GM12874 (cell line): ENCODE measurements at regions not wholly inside any gene's neighbourhood (a gene's known extent, or its start where the extent isn't known, plus 50 kb on each side); places are given as distances from the start of the nearest gene placed in this dataset.

Experiments used
- TF ChIP-seq, protein P1 (sequence below): IDR thresholded peaks from 2 replicates; pipeline ENCODE4 v1.5.1; 2011; ENCODE audit warnings: low read depth, mild to moderate bottlenecking, control low read depth, low read length, moderate library complexity; ENCODE audit not compliant: insufficient read depth

DNA sequence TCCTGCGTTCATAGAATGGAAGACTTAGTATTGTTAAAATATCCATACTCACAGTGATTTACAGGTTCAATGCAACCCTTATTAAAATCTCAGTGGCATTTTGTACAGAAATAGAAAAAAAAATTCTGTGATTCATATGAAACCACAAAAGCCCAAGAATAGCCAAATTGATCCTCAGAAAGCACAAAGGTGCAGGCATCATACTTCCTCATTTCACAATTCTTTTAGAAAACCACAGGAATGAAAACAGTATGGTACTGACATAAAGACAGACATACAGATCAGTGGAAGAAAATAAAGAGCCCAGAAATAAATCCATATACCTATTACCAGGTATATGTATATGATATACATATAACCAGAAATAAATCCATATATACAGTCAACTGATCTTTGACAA is 86.8 kb upstream of the MEGF10 start:
- TF ChIP-seq, protein P1, sequence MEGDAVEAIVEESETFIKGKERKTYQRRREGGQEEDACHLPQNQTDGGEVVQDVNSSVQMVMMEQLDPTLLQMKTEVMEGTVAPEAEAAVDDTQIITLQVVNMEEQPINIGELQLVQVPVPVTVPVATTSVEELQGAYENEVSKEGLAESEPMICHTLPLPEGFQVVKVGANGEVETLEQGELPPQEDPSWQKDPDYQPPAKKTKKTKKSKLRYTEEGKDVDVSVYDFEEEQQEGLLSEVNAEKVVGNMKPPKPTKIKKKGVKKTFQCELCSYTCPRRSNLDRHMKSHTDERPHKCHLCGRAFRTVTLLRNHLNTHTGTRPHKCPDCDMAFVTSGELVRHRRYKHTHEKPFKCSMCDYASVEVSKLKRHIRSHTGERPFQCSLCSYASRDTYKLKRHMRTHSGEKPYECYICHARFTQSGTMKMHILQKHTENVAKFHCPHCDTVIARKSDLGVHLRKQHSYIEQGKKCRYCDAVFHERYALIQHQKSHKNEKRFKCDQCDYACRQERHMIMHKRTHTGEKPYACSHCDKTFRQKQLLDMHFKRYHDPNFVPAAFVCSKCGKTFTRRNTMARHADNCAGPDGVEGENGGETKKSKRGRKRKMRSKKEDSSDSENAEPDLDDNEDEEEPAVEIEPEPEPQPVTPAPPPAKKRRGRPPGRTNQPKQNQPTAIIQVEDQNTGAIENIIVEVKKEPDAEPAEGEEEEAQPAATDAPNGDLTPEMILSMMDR: no peak

DNA sequence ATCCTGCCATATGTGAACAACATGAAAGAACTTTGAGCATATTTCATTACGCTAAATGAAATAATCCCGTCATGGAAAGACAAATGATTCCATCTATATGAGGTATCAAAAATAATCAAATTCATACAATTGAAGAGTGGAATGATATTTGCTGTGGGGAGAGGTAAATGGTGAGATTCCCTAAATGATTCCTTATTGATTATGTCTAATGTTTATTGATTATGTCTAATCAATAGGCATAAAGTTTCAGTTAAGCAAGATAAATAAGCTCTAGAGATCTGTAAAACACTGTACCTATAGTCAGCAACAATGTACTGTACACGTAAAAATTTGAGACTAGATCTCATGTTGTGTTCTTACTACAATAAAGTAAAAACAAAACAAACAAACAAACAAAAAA is 85.4 kb upstream of the MEGF10 start:
- TF ChIP-seq, protein P1: no peak

DNA sequence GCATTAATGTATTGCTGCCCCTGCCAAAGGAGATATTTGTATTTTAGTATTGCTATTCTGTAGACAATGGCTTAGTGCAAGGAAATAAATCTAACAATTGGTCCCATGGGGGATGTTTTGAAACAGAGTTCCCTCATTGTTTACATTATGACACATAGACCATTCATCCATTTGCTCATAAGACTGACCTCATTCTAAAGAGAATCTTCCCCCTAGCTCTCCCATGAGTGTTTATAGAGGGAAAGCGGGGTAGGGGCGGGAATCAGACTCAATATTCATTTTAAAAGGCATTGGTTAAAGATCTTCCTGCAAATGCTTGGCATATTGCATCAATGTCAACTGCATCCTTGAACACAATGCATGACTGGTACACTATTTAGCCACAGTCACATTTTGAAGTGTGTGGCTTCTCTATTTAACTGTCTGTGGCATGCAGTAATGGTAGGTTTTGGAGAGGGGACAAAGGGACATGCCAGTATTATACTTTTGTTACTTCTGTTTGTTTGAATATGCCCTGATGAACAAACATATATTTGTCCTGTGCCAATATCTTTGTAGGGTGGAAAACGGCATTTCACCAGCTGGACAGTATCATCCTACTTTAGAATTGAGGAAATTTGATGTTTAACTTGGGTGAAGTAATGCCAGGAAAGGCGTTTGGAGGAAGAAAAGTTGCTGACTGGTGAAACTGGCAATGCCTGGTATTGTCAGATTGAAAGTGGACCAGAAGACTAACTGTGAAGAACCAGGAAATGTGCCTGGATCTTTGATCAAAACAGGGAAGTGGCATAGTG is 84.1 kb upstream of the MEGF10 start:
- TF ChIP-seq, protein P1: no peak

DNA sequence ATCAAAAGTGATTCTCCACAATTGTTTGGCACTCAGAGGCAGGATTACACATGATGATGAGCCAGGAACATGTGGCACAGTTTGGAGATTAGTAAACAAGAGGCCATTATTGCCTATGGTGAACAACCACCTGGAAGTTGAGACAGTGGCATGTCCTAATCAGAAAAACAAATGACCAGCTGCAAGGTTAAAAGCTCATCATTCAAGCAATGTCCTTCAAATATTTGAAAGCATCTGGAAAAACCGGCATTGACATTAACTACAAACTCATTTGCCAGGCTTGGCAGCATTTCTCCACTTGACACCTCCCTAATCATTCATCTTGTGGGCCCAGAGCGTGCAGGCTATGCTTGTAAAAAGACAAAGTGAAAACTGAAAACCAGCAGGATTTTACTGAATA is 80.6 kb upstream of the MEGF10 start:
- TF ChIP-seq, protein P1: no peak

DNA sequence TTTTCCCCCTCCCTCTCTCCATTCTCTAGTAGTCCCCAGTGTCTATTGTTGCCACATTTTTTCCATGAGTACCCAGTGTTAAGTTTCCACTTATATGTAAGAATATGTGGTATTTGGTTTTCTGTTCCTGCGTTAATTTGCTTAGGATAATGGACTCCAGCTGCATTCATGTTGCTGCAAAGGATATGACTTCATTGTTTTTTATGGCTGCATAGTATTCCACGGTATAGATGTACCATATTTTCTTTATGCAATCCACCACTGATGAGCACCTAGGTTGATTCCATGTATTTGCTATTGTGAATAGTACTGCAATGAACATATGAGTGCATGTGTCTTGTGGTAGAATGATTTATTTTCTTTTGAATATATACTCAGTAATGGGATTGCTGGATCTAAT is 77.4 kb upstream of the MEGF10 start:
- TF ChIP-seq, protein P1: no peak

DNA sequence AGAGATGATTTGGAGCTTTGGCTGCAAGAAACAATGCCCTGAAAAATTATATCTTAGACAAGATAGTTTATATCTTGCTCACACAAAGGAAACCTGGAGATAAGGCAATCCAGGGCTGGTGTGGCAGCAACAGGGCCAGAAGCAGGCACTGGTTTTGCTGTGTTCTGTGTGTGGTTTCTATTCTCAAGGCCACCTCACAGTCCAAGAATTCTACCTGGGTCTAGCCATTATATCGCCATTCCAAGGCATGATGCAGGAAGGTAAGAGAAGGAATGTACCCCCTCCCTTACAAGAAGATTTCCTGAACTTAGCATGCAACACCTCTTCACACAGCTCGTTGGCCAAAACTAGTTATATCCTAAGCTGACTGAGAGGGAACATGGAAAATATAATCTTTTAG is 74.5 kb upstream of the MEGF10 start:
- TF ChIP-seq, protein P1: no peak

DNA sequence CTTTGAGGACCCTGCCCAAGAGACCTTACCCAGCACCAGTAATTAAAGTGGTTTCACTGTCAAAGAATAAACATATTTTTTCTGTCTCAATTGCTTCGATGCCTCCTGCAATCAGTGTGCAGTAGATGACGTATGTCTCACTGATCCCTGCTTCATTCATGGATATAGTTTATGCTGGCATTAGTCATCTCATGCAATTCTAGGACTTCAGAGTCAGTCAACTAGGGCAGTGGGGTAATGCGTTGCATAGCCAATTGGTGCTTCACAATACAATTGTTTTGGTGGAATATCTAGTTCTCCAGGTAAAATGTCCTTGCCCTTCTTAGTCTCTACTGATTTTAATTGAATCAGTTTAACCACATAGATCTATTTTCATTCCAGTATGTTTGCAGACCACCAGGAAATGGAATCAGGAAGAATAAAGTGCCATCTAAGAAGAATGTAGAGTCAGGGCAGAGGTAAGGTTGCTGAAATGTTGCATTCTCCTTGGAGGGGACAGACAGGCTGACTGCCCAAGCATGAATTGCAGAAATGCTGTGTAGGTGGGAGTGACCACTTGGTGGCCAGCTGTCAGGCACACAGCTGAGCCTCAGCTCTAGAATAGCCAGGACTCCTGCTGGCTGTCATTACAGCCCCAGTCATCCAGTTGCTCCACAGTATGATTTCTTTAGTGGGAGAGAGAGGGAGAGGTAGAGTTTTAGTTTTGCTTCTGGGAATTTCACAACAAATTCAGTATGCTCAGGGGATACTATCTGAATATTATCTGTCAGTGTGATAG is 73.5 kb upstream of the MEGF10 start:
- TF ChIP-seq, protein P1: no peak
